ENCODE measurements at regions not wholly inside any gene's neighbourhood (a gene's known extent, or its start where the extent isn't known, plus 50 kb on each side); places are given as distances from the start of the nearest gene placed in this dataset.

DNA sequence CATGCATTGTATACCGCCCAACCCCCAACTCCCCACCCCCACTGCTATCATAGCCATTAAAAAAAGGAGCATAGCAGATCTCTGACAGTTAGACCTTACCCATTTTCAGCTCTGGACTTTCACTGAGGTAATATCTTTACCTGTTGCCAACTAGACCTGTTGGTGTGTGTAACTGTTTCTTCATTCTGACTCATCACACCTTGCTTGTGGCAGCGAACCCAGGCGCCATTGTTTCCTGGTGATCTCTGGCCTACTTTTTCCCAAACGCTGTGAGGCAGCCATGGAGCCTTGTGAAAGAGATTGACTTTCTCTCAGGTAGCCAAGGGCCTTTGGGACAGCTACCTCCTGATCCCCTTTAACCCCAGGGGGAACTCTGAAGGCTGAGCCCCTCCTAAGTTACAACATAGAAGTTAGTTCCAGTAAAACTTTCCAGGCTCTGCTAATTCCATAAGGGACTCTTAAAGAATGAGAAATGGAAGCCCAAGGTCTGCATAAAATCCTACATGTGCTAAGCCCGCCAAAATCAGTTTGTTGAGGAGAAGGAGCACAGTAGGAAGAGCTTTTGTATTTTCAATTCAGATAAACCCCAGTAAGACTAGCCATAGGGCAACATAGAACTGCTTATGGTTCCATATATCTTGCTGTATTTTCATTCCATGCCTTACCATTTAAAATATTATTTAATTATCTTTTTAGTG is 196.1 kb upstream of the CAMK1G start:
- no peaks in the 10 kb centered on the region for H3K9me3 ChIP-seq (ENCODE audit: low read length)
- no peak overlapping the region for H3K27ac ChIP-seq (ENCODE audit: low read length)
- no peaks in the 10 kb centered on the region for H4K20me1 ChIP-seq (ENCODE audit: insufficient read depth)
- TF ChIP-seq MXI1 (conservative IDR thresholded peaks at IDR 0.05; ENCODE audit: poor library complexity, severe bottlenecking) (no peak), EZH2 (IDR thresholded peaks at IDR 0.05; ENCODE audit: borderline replicate concordance, insufficient read depth, low read length, poor library complexity, severe bottlenecking) (no peak), EP300 (conservative IDR thresholded peaks at IDR 0.05; ENCODE audit: poor library complexity, severe bottlenecking) (no peak), SMC3 (conservative IDR thresholded peaks at IDR 0.05; ENCODE audit: poor library complexity) (no peak), RAD21 (conservative IDR thresholded peaks at IDR 0.05) (no peak), TAF1 (IDR thresholded peaks at IDR 0.05; ENCODE audit: low read depth) (no peak), POLR2AphosphoS5 (IDR thresholded peaks at IDR 0.05) (no peak)
- TF ChIP-seq, protein P1, sequence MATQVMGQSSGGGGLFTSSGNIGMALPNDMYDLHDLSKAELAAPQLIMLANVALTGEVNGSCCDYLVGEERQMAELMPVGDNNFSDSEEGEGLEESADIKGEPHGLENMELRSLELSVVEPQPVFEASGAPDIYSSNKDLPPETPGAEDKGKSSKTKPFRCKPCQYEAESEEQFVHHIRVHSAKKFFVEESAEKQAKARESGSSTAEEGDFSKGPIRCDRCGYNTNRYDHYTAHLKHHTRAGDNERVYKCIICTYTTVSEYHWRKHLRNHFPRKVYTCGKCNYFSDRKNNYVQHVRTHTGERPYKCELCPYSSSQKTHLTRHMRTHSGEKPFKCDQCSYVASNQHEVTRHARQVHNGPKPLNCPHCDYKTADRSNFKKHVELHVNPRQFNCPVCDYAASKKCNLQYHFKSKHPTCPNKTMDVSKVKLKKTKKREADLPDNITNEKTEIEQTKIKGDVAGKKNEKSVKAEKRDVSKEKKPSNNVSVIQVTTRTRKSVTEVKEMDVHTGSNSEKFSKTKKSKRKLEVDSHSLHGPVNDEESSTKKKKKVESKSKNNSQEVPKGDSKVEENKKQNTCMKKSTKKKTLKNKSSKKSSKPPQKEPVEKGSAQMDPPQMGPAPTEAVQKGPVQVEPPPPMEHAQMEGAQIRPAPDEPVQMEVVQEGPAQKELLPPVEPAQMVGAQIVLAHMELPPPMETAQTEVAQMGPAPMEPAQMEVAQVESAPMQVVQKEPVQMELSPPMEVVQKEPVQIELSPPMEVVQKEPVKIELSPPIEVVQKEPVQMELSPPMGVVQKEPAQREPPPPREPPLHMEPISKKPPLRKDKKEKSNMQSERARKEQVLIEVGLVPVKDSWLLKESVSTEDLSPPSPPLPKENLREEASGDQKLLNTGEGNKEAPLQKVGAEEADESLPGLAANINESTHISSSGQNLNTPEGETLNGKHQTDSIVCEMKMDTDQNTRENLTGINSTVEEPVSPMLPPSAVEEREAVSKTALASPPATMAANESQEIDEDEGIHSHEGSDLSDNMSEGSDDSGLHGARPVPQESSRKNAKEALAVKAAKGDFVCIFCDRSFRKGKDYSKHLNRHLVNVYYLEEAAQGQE (IDR thresholded peaks at IDR 0.05; ENCODE audit: borderline replicate concordance) = no peak
- TF ChIP-seq, protein P2, sequence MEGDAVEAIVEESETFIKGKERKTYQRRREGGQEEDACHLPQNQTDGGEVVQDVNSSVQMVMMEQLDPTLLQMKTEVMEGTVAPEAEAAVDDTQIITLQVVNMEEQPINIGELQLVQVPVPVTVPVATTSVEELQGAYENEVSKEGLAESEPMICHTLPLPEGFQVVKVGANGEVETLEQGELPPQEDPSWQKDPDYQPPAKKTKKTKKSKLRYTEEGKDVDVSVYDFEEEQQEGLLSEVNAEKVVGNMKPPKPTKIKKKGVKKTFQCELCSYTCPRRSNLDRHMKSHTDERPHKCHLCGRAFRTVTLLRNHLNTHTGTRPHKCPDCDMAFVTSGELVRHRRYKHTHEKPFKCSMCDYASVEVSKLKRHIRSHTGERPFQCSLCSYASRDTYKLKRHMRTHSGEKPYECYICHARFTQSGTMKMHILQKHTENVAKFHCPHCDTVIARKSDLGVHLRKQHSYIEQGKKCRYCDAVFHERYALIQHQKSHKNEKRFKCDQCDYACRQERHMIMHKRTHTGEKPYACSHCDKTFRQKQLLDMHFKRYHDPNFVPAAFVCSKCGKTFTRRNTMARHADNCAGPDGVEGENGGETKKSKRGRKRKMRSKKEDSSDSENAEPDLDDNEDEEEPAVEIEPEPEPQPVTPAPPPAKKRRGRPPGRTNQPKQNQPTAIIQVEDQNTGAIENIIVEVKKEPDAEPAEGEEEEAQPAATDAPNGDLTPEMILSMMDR (IDR thresholded peaks at IDR 0.05; ENCODE audit: poor library complexity, severe bottlenecking) = no peak
- H3K4me2 ChIP-seq (ENCODE audit: low read length) = no peak overlapping the region
- H3K9ac ChIP-seq (ENCODE audit: low read length) = no peak overlapping the region
- no peaks in the 10 kb centered on the region for H3K9me2 ChIP-seq (ENCODE audit: insufficient read depth, low read length)
- no peaks in the 10 kb centered on the region for H3K27me3 ChIP-seq (ENCODE audit: insufficient read depth, low read depth, low read length)
- H3K4me3 ChIP-seq (ENCODE audit: low read length) = no peak overlapping the region
- no peaks in the 10 kb centered on the region for H3K36me3 ChIP-seq (ENCODE audit: insufficient read depth, low read length)
- H2AFZ ChIP-seq (ENCODE audit: low read depth, low read length) = no peak overlapping the region
- no peaks in the 10 kb centered on the region for H3F3A ChIP-seq (ENCODE audit: insufficient read depth, low read length, poor library complexity, severe bottlenecking)
- no peaks in the 10 kb centered on the region for H3K79me2 ChIP-seq (replicated peaks; ENCODE audit: insufficient read depth, low read length)

DNA sequence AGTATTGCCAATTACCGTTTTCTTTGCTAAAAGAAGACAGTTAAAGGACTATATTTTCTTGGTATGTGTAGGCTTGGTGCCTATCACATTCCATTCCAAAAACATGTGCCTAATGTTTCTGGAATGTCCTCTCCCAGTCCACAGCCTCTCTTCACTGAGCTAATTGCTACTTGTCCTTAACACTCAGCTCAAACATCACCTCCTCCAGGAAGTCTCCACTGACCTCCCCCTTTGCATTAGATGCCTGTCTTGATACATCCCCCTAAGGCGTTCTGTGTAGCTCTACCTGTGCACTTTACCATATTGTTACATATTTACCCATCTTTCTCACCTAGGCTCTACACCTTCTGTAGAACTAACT is 195.6 kb upstream of the CAMK1G start:
- Histone ChIP-seq H3F3A (ENCODE audit: insufficient read depth, low read length, poor library complexity, severe bottlenecking) (no peaks in the 10 kb centered on the region), H3K9me2 (ENCODE audit: insufficient read depth, low read length) (no peaks in the 10 kb centered on the region), H3K9ac (ENCODE audit: low read length) (no peak overlapping the region), H3K27me3 (ENCODE audit: insufficient read depth, low read depth, low read length) (no peaks in the 10 kb centered on the region), H3K9me3 (ENCODE audit: low read length) (no peaks in the 10 kb centered on the region), H3K4me3 (ENCODE audit: low read length) (no peak overlapping the region), H2AFZ (ENCODE audit: low read depth, low read length) (no peak overlapping the region), H3K27ac (ENCODE audit: low read length) (no peak overlapping the region), H4K20me1 (ENCODE audit: insufficient read depth) (no peaks in the 10 kb centered on the region), H3K79me2 (replicated peaks; ENCODE audit: insufficient read depth, low read length) (no peaks in the 10 kb centered on the region), H3K36me3 (ENCODE audit: insufficient read depth, low read length) (no peaks in the 10 kb centered on the region), H3K4me2 (ENCODE audit: low read length) (no peak overlapping the region)
- TF ChIP-seq TAF1 (IDR thresholded peaks at IDR 0.05; ENCODE audit: low read depth) (no peak), MXI1 (conservative IDR thresholded peaks at IDR 0.05; ENCODE audit: poor library complexity, severe bottlenecking) (no peak), RAD21 (conservative IDR thresholded peaks at IDR 0.05) (no peak), EP300 (conservative IDR thresholded peaks at IDR 0.05; ENCODE audit: poor library complexity, severe bottlenecking) (no peak), EZH2 (IDR thresholded peaks at IDR 0.05; ENCODE audit: borderline replicate concordance, insufficient read depth, low read length, poor library complexity, severe bottlenecking) (no peak), SMC3 (conservative IDR thresholded peaks at IDR 0.05; ENCODE audit: poor library complexity) (no peak), POLR2AphosphoS5 (IDR thresholded peaks at IDR 0.05) (no peak)
- TF ChIP-seq, protein P2 (IDR thresholded peaks at IDR 0.05; ENCODE audit: poor library complexity, severe bottlenecking) = no peak
- TF ChIP-seq, protein P1 (IDR thresholded peaks at IDR 0.05; ENCODE audit: borderline replicate concordance) = no peak
